ENCODE measurements at regions not wholly inside any gene's neighbourhood (a gene's known extent, or its start where the extent isn't known, plus 50 kb on each side); places are given as distances from the start of the nearest gene placed in this dataset.

- no peak for DNase-seq (ENCODE audit: low spot score)
Measured at GRCh38 chr6:22668717-22669116, 99.4 kb downstream of the HDGFL1 start.

- DNase-seq (ENCODE audit: low spot score) = no peak
Measured at GRCh38 chr6:22670605-22671004, 101.2 kb downstream of the HDGFL1 start.

GRCh38 chr6:22673474-22673873 lies 104.1 kb downstream of the HDGFL1 start:
- DNase-seq (ENCODE audit: low spot score) = no peak

DNA sequence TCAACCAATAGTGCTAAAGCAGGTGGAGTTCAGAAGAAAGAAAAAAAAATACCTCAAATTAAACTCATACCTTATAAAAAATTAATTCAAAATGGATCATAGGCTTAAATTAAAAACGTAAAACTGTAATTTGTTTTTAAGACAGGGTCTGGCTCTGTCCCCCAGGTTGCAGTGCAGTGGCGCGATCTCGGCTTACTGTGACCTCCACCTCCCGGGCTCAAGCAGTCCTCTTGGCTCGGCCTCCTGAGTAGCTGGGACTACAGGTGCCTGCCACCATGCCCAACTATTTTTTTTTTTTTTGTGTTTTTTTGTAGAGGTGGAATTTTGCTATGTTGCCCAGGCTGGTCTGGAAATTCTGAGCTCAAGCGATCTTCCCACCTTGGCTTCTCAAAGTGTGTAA lies 111.6 kb downstream of the HDGFL1 start:
- no peak for DNase-seq (ENCODE audit: low spot score)

GRCh38 chr6:22681761-22682160 lies 112.4 kb downstream of the HDGFL1 start:
- DNase-seq (ENCODE audit: low spot score) = no peak

GRCh38 chr6:22682979-22683378 lies 113.6 kb downstream of the HDGFL1 start:
- DNase-seq (ENCODE audit: low spot score) = no peak

- no peak for DNase-seq (ENCODE audit: low spot score)
Measured at GRCh38 chr6:22690446-22690845, 121.1 kb downstream of the HDGFL1 start.

DNA sequence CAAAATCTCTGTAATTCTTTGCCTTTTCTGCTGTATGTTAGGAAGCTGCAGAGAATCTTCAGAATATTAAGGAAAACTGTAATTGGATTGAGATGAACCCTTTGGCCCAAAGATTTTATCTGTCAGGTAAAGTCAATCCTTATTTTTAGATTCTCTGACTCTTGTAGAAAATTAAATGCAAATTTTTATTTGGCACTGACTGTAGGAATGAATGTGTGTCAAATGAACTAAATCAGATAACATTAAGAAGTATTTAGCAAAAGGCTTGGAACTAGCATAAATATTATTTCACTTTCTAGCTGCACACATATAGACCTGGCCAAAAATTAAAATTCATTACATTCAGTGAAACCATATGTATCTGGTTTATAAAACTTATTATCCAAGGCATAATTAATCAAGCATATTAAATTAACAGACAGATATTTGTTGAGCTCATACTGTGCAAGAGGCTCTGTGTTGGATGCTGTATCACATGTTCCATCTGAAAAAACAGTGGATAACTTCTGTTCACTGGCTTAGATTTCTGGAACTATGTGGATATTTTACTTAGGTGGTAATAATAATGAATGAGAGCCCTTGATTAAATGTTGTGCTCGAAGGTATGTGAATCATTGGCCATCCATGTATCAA lies 124.8 kb downstream of the HDGFL1 start:
- DNase-seq (ENCODE audit: low spot score) = no peak

DNA sequence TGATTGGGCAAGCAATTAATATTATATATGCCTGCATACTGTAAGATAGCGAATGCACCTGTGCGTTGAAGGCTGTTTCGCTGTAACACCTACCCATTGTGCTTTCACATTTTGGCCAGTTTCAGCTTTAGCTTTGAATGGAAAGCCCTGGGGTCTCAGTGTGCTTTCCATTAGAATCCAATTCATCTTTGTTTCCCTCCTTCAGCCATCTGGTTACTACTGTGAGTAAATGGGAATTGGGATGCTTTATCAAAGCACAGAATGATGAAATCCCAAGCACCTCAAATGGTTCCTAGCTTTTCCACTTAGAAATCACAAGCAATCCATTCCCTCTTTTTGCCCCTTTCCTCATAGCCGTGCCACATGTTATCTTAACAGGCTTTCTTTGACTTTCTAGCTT lies 127.1 kb downstream of the HDGFL1 start:
- DNase-seq (ENCODE audit: low spot score) = no peak

DNA sequence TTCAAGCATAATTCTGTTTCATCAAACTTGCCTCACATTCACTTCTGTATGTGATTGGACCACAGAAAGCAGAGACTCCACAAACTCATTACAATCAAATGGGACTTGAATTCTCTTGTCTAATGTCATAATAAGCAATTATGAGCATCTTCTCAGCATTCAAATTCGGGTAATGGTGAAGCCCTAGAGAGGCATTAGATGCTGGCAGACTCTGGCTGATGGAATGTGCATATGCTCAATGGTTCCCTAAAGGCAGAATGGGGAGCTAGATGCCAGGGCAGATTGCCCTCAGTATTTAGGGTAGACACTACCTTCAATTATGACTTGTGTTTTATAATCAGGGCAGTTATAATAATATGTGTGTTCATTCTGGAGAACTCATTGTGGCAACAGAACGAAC lies 127.9 kb downstream of the HDGFL1 start:
- no peak for DNase-seq (ENCODE audit: low spot score)

DNA sequence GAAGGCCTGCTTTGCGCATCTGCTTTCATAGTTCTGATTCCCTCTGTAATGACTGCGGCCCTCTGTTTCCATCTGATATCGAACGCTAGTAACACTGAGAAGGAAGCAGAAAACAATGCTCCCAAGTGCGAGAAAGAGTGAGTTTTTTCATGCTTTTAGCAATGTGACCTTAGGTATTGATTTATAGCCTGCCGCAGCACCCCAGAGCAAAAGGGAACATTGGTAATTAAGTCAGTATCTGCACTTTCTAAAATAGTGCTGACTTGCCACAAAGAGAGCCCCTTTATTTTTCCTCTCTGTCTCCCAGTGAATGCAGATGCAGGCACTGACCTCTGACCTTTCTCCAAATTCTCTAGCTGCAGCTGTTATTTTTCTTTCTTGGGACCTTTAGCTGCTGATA lies 129.8 kb downstream of the HDGFL1 start:
- no peak for DNase-seq (ENCODE audit: low spot score)

- no peak for DNase-seq (ENCODE audit: low spot score)
Measured at GRCh38 chr6:22706651-22707050, 137.3 kb downstream of the HDGFL1 start.

- no peak for DNase-seq (ENCODE audit: low spot score)
Measured at GRCh38 chr6:22708469-22708868, 139.1 kb downstream of the HDGFL1 start.

DNA sequence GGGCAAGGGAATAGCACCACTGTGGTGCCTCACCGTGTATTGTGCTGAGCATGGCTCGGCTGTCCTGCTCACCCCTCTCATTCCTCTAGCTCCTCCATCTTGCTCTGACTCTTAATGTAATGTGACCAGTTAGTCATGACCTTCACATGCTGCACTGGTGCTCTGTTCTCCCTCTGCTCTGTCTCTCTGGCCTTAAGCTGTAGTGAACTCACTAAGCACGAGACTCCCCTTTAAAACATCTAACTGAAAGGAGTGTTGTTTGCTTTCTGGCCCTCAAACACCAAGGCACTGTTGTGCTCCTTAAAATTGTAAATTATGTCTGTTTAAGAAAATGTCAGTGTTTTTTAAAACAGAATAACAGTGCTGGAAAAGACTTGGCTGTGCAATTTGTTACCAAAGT lies 140.4 kb downstream of the HDGFL1 start:
- DNase-seq (ENCODE audit: low spot score) = peak; percentile 6

GRCh38 chr6:22716721-22717120 lies 147.4 kb downstream of the HDGFL1 start:
- peak; percentile 54 for DNase-seq (ENCODE audit: low spot score)

- peak; percentile 35 for DNase-seq (ENCODE audit: low spot score)
Measured at GRCh38 chr6:22717915-22718314, 148.5 kb downstream of the HDGFL1 start.

GRCh38 chr6:22722913-22723312 lies 153.5 kb downstream of the HDGFL1 start:
- no peak for DNase-seq (ENCODE audit: low spot score)

DNA sequence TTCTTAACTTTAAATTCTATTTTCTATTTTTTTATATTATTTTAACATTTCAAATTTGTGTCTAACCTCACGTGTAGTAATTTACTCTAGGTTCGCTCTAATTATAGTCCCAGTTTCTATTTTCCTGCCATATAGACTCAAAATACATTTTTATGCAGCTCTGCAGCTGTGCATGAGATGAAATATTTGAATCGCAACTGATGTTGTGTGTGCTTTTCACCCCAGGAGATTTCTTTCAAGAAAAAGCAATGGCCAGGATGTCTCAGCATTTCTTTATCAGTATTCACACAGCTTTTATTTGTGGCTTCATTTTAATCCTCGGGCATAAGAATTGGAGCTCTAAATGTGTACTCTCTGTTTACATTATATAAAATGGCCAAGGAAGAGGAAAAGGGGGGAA lies 157.6 kb downstream of the HDGFL1 start:
- DNase-seq (ENCODE audit: low spot score) = no peak

DNA sequence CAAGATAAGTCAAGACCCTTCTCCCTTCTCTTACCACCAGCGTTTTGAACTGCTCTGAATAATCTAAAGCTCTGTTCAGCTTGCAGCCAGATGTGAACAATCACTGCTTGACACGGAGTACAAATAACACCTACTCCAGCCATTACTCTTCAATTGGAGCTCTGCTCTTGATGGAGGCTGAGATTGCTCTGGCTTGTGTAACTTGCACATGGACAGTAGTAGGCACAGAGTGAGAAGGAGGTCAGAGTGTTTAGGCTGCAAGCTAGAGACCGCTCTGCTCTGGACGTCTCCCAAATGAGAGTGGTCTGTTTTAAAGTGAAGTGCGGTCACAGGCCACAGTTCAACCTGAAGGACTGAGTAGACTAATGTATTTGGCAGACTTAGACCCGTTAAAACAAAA lies 158.3 kb downstream of the HDGFL1 start:
- DNase-seq (ENCODE audit: low spot score) = no peak

DNA sequence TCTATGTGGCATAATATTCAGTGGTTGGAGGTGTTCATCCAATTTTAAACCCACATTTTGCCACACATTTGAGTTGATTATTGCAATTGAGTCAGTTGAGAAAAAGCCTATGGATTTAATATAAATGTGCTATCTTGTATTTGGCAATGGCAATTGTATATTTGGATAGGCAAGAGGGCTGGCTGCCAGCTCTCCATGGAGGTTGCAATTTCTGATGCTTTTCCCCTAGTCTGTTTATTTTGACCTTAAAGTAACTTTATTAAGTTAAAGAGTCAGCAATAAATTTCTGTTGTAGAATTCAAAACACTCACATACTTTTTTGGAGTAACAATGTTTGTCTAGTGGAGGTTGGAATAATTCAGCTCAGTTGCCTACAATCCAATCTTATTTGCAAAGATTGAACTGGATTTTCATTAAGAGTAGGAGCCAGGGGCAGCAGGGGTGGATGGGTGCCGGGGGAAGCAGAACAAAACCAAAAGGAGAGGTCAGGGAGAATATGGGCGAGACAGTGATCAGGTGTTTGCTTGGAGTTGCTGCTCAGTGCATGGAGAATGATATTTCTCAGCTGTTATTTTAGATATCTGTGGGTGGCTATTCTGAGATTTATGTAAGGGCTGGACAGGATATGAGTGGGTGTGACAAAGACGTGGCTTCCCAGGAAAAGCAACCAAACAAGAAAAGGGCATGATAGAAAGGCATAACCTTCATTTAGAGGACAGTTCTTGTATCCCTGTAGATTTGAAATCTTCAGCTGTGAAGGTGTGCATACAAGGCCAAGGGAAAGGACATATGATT lies 163.0 kb downstream of the HDGFL1 start:
- DNase-seq (ENCODE audit: low spot score) = no peak

GRCh38 chr6:22736740-22737139 lies 167.4 kb downstream of the HDGFL1 start:
- DNase-seq (ENCODE audit: low spot score) = no peak

GRCh38 chr6:22737331-22737730 lies 168.0 kb downstream of the HDGFL1 start:
- DNase-seq (ENCODE audit: low spot score) = peak; percentile 56

- DNase-seq (ENCODE audit: low spot score) = no peak
Measured at GRCh38 chr6:22738194-22738593, 168.8 kb downstream of the HDGFL1 start.

- DNase-seq (ENCODE audit: low spot score) = no peak
Measured at GRCh38 chr6:22747571-22747970, 178.2 kb downstream of the HDGFL1 start.

All from kidney tubule cell (primary cell).